ENCODE measurements at regions not wholly inside any gene's neighbourhood (a gene's known extent, or its start where the extent isn't known, plus 50 kb on each side); places are given as distances from the start of the nearest gene placed in this dataset.

- Mint-ChIP-seq H3K4me1 (no peaks in the 10 kb centered on the region), H3K9me3 (no peaks in the 10 kb centered on the region), H3K27me3 (ENCODE audit: low read depth) (peaks cover 13% of the 10 kb centered on the region), H3K4me3 (no peak overlapping the region), H3K36me3 (ENCODE audit: low read depth) (no peaks in the 10 kb centered on the region), H3K27ac (ENCODE audit: unreplicated experiment) (no peak overlapping the region)
- DNase-seq (ENCODE audit: low read depth, low spot score): no peak
- TF ChIP-seq CTCF (conservative IDR thresholded peaks at IDR 0.05): no peak
Measured at GRCh38 chr6:37766717-37767116, 52.8 kb upstream of the ZFAND3 start.

- Mint-ChIP-seq H3K36me3 (ENCODE audit: low read depth) (no peaks in the 10 kb centered on the region), H3K4me3 (no peak overlapping the region), H3K27me3 (ENCODE audit: low read depth) (peaks cover 13% of the 10 kb centered on the region), H3K9me3 (no peaks in the 10 kb centered on the region), H3K27ac (ENCODE audit: unreplicated experiment) (no peak overlapping the region), H3K4me1 (no peaks in the 10 kb centered on the region)
- DNase-seq (ENCODE audit: low read depth, low spot score): no peak
- no peak for TF ChIP-seq CTCF (conservative IDR thresholded peaks at IDR 0.05)
Measured at GRCh38 chr6:37765182-37765775, 54.2 kb upstream of the ZFAND3 start.

- Mint-ChIP-seq H3K4me3 (no peak overlapping the region), H3K4me1 (no peaks in the 10 kb centered on the region), H3K27ac (ENCODE audit: unreplicated experiment) (no peak overlapping the region), H3K27me3 (ENCODE audit: low read depth) (peaks cover 15% of the 10 kb centered on the region), H3K9me3 (no peaks in the 10 kb centered on the region), H3K36me3 (ENCODE audit: low read depth) (no peaks in the 10 kb centered on the region)
- TF ChIP-seq CTCF (conservative IDR thresholded peaks at IDR 0.05): no peak
- no peak for DNase-seq (ENCODE audit: low read depth, low spot score)
Measured at GRCh38 chr6:37763413-37763812, 56.1 kb upstream of the ZFAND3 start.

- Mint-ChIP-seq H3K4me3 (no peak overlapping the region), H3K27me3 (ENCODE audit: low read depth) (peaks cover 17% of the 10 kb centered on the region), H3K36me3 (ENCODE audit: low read depth) (no peaks in the 10 kb centered on the region), H3K27ac (ENCODE audit: unreplicated experiment) (no peak overlapping the region), H3K9me3 (no peaks in the 10 kb centered on the region), H3K4me1 (no peaks in the 10 kb centered on the region)
- TF ChIP-seq CTCF (conservative IDR thresholded peaks at IDR 0.05): no peak
- DNase-seq (ENCODE audit: low read depth, low spot score): no peak
Measured at GRCh38 chr6:37762806-37763205, 56.7 kb upstream of the ZFAND3 start.

GRCh38 chr6:37761554-37762271 is 57.8 kb upstream of the ZFAND3 start:
- Mint-ChIP-seq H3K27ac (ENCODE audit: unreplicated experiment) (peak overlapping the region; percentile 88), H3K4me3 (no peak overlapping the region), H3K9me3 (no peaks in the 10 kb centered on the region), H3K36me3 (ENCODE audit: low read depth) (no peaks in the 10 kb centered on the region), H3K27me3 (ENCODE audit: low read depth) (peaks cover 17% of the 10 kb centered on the region), H3K4me1 (no peaks in the 10 kb centered on the region)
- no peak for DNase-seq (ENCODE audit: low read depth, low spot score)
- no peak for TF ChIP-seq CTCF (conservative IDR thresholded peaks at IDR 0.05)

Data from neural crest cell (in vitro differentiated cells).